Gastrocnemius medialis (tissue), 4 donors: ENCODE measurements at regions not wholly inside any gene's neighbourhood (a gene's known extent, or its start where the extent isn't known, plus 50 kb on each side); places are given as distances from the start of the nearest gene placed in this dataset.

ENCODE experiments used
- CTCF ChIP-seq, 5 experiments: fragments of 450-650 bp in 3 of 5; fragments of 200-600 bp in 2 of 5; sonication (generic) in 2 of 5; IDR thresholded peaks in 4 of 5; conservative IDR thresholded peaks in 1 of 5; 1 replicate in 4 of 5; 2 replicates in 1 of 5; pipeline ENCODE4 v1.5.1; 2016 to 2019; ENCODE audit warnings: antibody characterized with exemption in 5 of 5, mild to moderate bottlenecking in 3 of 5, moderate library complexity in 3 of 5
- POLR2A ChIP-seq, 2 donors: fragments of 450-650 bp; IDR thresholded peaks; one replicate each; pipeline ENCODE4 v1.6.1; 2017; ENCODE audit warnings: antibody characterized with exemption in 2 of 2, mild to moderate bottlenecking in 2 of 2, moderate library complexity in 2 of 2

DNA sequence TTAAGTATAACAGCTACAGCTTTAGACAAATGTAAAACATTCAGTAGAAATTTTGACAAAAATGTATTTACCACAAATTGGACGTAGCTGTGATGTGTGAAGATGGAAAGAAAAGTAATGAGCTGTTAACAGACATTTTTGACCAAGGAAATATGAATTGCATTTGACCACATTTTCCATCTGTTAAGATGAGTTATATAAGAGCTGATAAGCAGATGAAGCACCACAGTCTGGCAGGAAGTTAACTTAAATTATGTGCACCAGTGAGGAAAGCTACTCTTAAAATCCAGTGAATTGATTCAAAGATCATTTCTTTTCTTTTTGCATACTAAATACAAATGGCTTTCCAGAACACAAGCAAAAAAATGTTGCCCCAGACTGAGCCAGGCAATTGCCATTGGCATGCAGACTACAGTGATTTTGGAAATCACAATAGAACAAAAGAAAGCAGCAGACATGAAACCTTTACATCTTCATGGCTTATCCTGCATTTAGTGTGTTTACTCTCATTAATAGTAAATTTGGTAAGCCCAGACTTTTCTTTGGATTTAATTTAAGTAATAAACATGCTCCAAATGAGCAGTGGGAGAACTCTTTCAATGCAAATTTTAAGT, 493.7 kb downstream of the TMX3 start:
- TF ChIP-seq CTCF (IDR thresholded peaks at IDR 0.05 in 4 of 5, conservative IDR thresholded peaks at IDR 0.05 in 1 of 5) = no peak
- TF ChIP-seq POLR2A (IDR thresholded peaks at IDR 0.05) = no peak
